ENCODE measurements at regions not wholly inside any gene's neighbourhood (a gene's known extent, or its start where the extent isn't known, plus 50 kb on each side); places are given as distances from the start of the nearest gene placed in this dataset.

- ATAC-seq (no peak), DNase-seq (no peak)
- intact Hi-C loops (cut with DNase I): no loop called here
- Histone ChIP-seq H3K4me3 (no peak overlapping the region), H3K4me1 (no peaks in the 10 kb centered on the region), H3K36me3 (no peaks in the 10 kb centered on the region), H3K9me3 (no peaks in the 10 kb centered on the region), H3K27me3 (no peaks in the 10 kb centered on the region), H3K27ac (no peak overlapping the region)
- no peak for TF ChIP-seq CTCF (IDR thresholded peaks at IDR 0.05)
Observed at GRCh38 chr16:72236866-72237265, 64.9 kb upstream of the PMFBP1 start.

- intact Hi-C loops (cut with DNase I): no loop called here
- Histone ChIP-seq H3K36me3 (no peaks in the 10 kb centered on the region), H3K27me3 (no peaks in the 10 kb centered on the region), H3K4me3 (no peak overlapping the region), H3K9me3 (no peaks in the 10 kb centered on the region), H3K27ac (no peak overlapping the region), H3K4me1 (no peaks in the 10 kb centered on the region)
- ATAC-seq (no peak), DNase-seq (no peak)
- TF ChIP-seq CTCF (IDR thresholded peaks at IDR 0.05): no peak
Observed at GRCh38 chr16:72234387-72234786, 62.4 kb upstream of the PMFBP1 start.

GRCh38 chr16:72228014-72228413 is 56.1 kb upstream of the PMFBP1 start:
- H3K27me3 ChIP-seq: no peaks in the 10 kb centered on the region
- no peaks in the 10 kb centered on the region for H3K36me3 ChIP-seq
- no peaks in the 10 kb centered on the region for H3K4me1 ChIP-seq
- ATAC-seq: no peak
- H3K27ac ChIP-seq: no peak overlapping the region
- intact Hi-C loops (cut with DNase I): no loop called here
- no peaks in the 10 kb centered on the region for H3K9me3 ChIP-seq
- H3K4me3 ChIP-seq: no peak overlapping the region
- no peak for TF ChIP-seq CTCF (IDR thresholded peaks at IDR 0.05)
- DNase-seq: no peak

GRCh38 chr16:72226136-72226535 is 54.2 kb upstream of the PMFBP1 start:
- no peaks in the 10 kb centered on the region for H3K36me3 ChIP-seq
- H3K4me3 ChIP-seq: no peak overlapping the region
- no peaks in the 10 kb centered on the region for H3K4me1 ChIP-seq
- no peak overlapping the region for H3K27ac ChIP-seq
- no peak for ATAC-seq
- no peak for TF ChIP-seq CTCF (IDR thresholded peaks at IDR 0.05)
- H3K9me3 ChIP-seq: no peaks in the 10 kb centered on the region
- DNase-seq: no peak
- H3K27me3 ChIP-seq: no peaks in the 10 kb centered on the region
- intact Hi-C loops (cut with DNase I): no loop called here

- ATAC-seq: no peak
- intact Hi-C loops (cut with DNase I): no loop called here
Observed at GRCh38 chr16:72224260-72224768, 52.4 kb upstream of the PMFBP1 start.

More at GRCh38 chr16:72224260-72224768, 52.4 kb upstream of the PMFBP1 start:
- Histone ChIP-seq H3K27ac (no peak overlapping the region), H3K9me3 (no peaks in the 10 kb centered on the region), H3K27me3 (no peaks in the 10 kb centered on the region), H3K36me3 (no peaks in the 10 kb centered on the region), H3K4me3 (no peak overlapping the region), H3K4me1 (no peaks in the 10 kb centered on the region)
- no peak for TF ChIP-seq CTCF (IDR thresholded peaks at IDR 0.05)
- DNase-seq: no peak
